ENCODE measurements at regions not wholly inside any gene's neighbourhood (a gene's known extent, or its start where the extent isn't known, plus 50 kb on each side); places are given as distances from the start of the nearest gene placed in this dataset.
A peak's percentile ranks its signal among the peaks of the same experiment; 100 is the strongest.

GRCh38 chr10:64368298-64368697, 847.1 kb downstream of the REEP3 start:
- H3K9me3 ChIP-seq (ENCODE audit: control insufficient read depth, insufficient read depth, low read length): peaks cover 2% of the 10 kb centered on the region; the same call in 1 of the 2 replicates
- no peak overlapping the region for H3K27ac ChIP-seq (ENCODE audit: low read depth, low read length)
- H3K4me1 ChIP-seq (ENCODE audit: control insufficient read depth, insufficient read depth, low read length): no peaks in the 10 kb centered on the region
- no peaks in the 10 kb centered on the region for H3K27me3 ChIP-seq (ENCODE audit: control insufficient read depth, insufficient read depth, low read length)
- no peaks in the 10 kb centered on the region for H3K36me3 ChIP-seq (ENCODE audit: control insufficient read depth, insufficient read depth, low read length)
- no peak overlapping the region for H3K4me3 ChIP-seq (ENCODE audit: low read depth, low read length)
- no peak overlapping the region for H3K9ac ChIP-seq (ENCODE audit: low read depth, low read length)

- no peaks in the 10 kb centered on the region for H3K9me3 ChIP-seq (ENCODE audit: control insufficient read depth, insufficient read depth, low read length)
- H3K27me3 ChIP-seq (ENCODE audit: control insufficient read depth, insufficient read depth, low read length): no peaks in the 10 kb centered on the region
- H3K4me3 ChIP-seq (ENCODE audit: low read depth, low read length): no peak overlapping the region
- peak overlapping the region; percentile 42 for H3K27ac ChIP-seq (ENCODE audit: low read depth, low read length)
- no peak overlapping the region for H3K9ac ChIP-seq (ENCODE audit: low read depth, low read length)
- H3K36me3 ChIP-seq (ENCODE audit: control insufficient read depth, insufficient read depth, low read length): no peaks in the 10 kb centered on the region
- H3K4me1 ChIP-seq (ENCODE audit: control insufficient read depth, insufficient read depth, low read length): no peaks in the 10 kb centered on the region
These were observed 848.9 kb downstream of the REEP3 start for GRCh38 chr10:64369885-64370773.

- no peak overlapping the region for H3K4me3 ChIP-seq (ENCODE audit: low read depth, low read length)
- peaks cover 5% of the 10 kb centered on the region; the same call in 1 of the 2 replicates for H3K4me1 ChIP-seq (ENCODE audit: control insufficient read depth, insufficient read depth, low read length)
- no peaks in the 10 kb centered on the region for H3K36me3 ChIP-seq (ENCODE audit: control insufficient read depth, insufficient read depth, low read length)
- no peaks in the 10 kb centered on the region; the same call in 1 of the 2 replicates for H3K9me3 ChIP-seq (ENCODE audit: control insufficient read depth, insufficient read depth, low read length)
- no peak overlapping the region for H3K27ac ChIP-seq (ENCODE audit: low read depth, low read length)
- no peaks in the 10 kb centered on the region for H3K27me3 ChIP-seq (ENCODE audit: control insufficient read depth, insufficient read depth, low read length)
- no peak overlapping the region for H3K9ac ChIP-seq (ENCODE audit: low read depth, low read length)
These were observed 853.1 kb downstream of the REEP3 start for GRCh38 chr10:64374346-64374745.

GRCh38 chr10:64376167-64376566, 855.0 kb downstream of the REEP3 start:
- H3K4me1 ChIP-seq (ENCODE audit: control insufficient read depth, insufficient read depth, low read length): peaks cover 5% of the 10 kb centered on the region; the same call in 1 of the 2 replicates
- no peaks in the 10 kb centered on the region; the same call in 1 of the 2 replicates for H3K9me3 ChIP-seq (ENCODE audit: control insufficient read depth, insufficient read depth, low read length)
- H3K36me3 ChIP-seq (ENCODE audit: control insufficient read depth, insufficient read depth, low read length): no peaks in the 10 kb centered on the region
- no peak overlapping the region for H3K9ac ChIP-seq (ENCODE audit: low read depth, low read length)
- no peaks in the 10 kb centered on the region for H3K27me3 ChIP-seq (ENCODE audit: control insufficient read depth, insufficient read depth, low read length)
- no peak overlapping the region for H3K4me3 ChIP-seq (ENCODE audit: low read depth, low read length)
- no peak overlapping the region for H3K27ac ChIP-seq (ENCODE audit: low read depth, low read length)

- H3K9me3 ChIP-seq (ENCODE audit: control insufficient read depth, insufficient read depth, low read length): peaks cover 16% of the 10 kb centered on the region
- H3K27ac ChIP-seq (ENCODE audit: low read depth, low read length): no peak overlapping the region
- peaks cover 5% of the 10 kb centered on the region; the same call in 1 of the 2 replicates for H3K4me1 ChIP-seq (ENCODE audit: control insufficient read depth, insufficient read depth, low read length)
- H3K36me3 ChIP-seq (ENCODE audit: control insufficient read depth, insufficient read depth, low read length): no peaks in the 10 kb centered on the region
- H3K27me3 ChIP-seq (ENCODE audit: control insufficient read depth, insufficient read depth, low read length): no peaks in the 10 kb centered on the region
- H3K9ac ChIP-seq (ENCODE audit: low read depth, low read length): no peak overlapping the region
- no peak overlapping the region for H3K4me3 ChIP-seq (ENCODE audit: low read depth, low read length)
These were observed 858.7 kb downstream of the REEP3 start for GRCh38 chr10:64379898-64380297.

- Histone ChIP-seq H3K27ac (ENCODE audit: low read depth, low read length) (peak overlapping the region; percentile 78), H3K4me1 (ENCODE audit: control insufficient read depth, insufficient read depth, low read length) (peaks cover 13% of the 10 kb centered on the region), H3K9me3 (ENCODE audit: control insufficient read depth, insufficient read depth, low read length) (peaks cover 23% of the 10 kb centered on the region), H3K9ac (ENCODE audit: low read depth, low read length) (no peak overlapping the region), H3K36me3 (ENCODE audit: control insufficient read depth, insufficient read depth, low read length) (no peaks in the 10 kb centered on the region), H3K4me3 (ENCODE audit: low read depth, low read length) (peak overlapping the region; percentile 29; the same call in 1 of the 2 replicates), H3K27me3 (ENCODE audit: control insufficient read depth, insufficient read depth, low read length) (no peaks in the 10 kb centered on the region)
These were observed 864.2 kb downstream of the REEP3 start for GRCh38 chr10:64385355-64385754.

GRCh38 chr10:64394744-64395143, 873.5 kb downstream of the REEP3 start:
- H3K27me3 ChIP-seq (ENCODE audit: control insufficient read depth, insufficient read depth, low read length): no peaks in the 10 kb centered on the region
- no peak overlapping the region for H3K9ac ChIP-seq (ENCODE audit: low read depth, low read length)
- no peaks in the 10 kb centered on the region for H3K9me3 ChIP-seq (ENCODE audit: control insufficient read depth, insufficient read depth, low read length)
- peaks cover 17% of the 10 kb centered on the region; the same call in 1 of the 2 replicates for H3K4me1 ChIP-seq (ENCODE audit: control insufficient read depth, insufficient read depth, low read length)
- no peak overlapping the region for H3K4me3 ChIP-seq (ENCODE audit: low read depth, low read length)
- H3K36me3 ChIP-seq (ENCODE audit: control insufficient read depth, insufficient read depth, low read length): no peaks in the 10 kb centered on the region
- H3K27ac ChIP-seq (ENCODE audit: low read depth, low read length): no peak overlapping the region

GRCh38 chr10:64396105-64396708, 875.0 kb downstream of the REEP3 start:
- Histone ChIP-seq H3K4me1 (ENCODE audit: control insufficient read depth, insufficient read depth, low read length) (peaks cover 17% of the 10 kb centered on the region; the same call in 1 of the 2 replicates), H3K4me3 (ENCODE audit: low read depth, low read length) (no peak overlapping the region; the same call in 1 of the 2 replicates), H3K9ac (ENCODE audit: low read depth, low read length) (no peak overlapping the region), H3K27me3 (ENCODE audit: control insufficient read depth, insufficient read depth, low read length) (no peaks in the 10 kb centered on the region), H3K36me3 (ENCODE audit: control insufficient read depth, insufficient read depth, low read length) (no peaks in the 10 kb centered on the region), H3K27ac (ENCODE audit: low read depth, low read length) (peak overlapping the region; percentile 80), H3K9me3 (ENCODE audit: control insufficient read depth, insufficient read depth, low read length) (no peaks in the 10 kb centered on the region)

GRCh38 chr10:64397125-64397524, 875.9 kb downstream of the REEP3 start:
- Histone ChIP-seq H3K27me3 (ENCODE audit: control insufficient read depth, insufficient read depth, low read length) (no peaks in the 10 kb centered on the region), H3K36me3 (ENCODE audit: control insufficient read depth, insufficient read depth, low read length) (no peaks in the 10 kb centered on the region), H3K27ac (ENCODE audit: low read depth, low read length) (peak overlapping the region; percentile 58), H3K9ac (ENCODE audit: low read depth, low read length) (no peak overlapping the region), H3K9me3 (ENCODE audit: control insufficient read depth, insufficient read depth, low read length) (no peaks in the 10 kb centered on the region), H3K4me3 (ENCODE audit: low read depth, low read length) (no peak overlapping the region), H3K4me1 (ENCODE audit: control insufficient read depth, insufficient read depth, low read length) (peaks cover 17% of the 10 kb centered on the region; the same call in 1 of the 2 replicates)

- no peaks in the 10 kb centered on the region for H3K36me3 ChIP-seq (ENCODE audit: control insufficient read depth, insufficient read depth, low read length)
- no peak overlapping the region for H3K27ac ChIP-seq (ENCODE audit: low read depth, low read length)
- no peak overlapping the region for H3K4me3 ChIP-seq (ENCODE audit: low read depth, low read length)
- no peak overlapping the region for H3K9ac ChIP-seq (ENCODE audit: low read depth, low read length)
- H3K4me1 ChIP-seq (ENCODE audit: control insufficient read depth, insufficient read depth, low read length): no peaks in the 10 kb centered on the region
- no peaks in the 10 kb centered on the region for H3K27me3 ChIP-seq (ENCODE audit: control insufficient read depth, insufficient read depth, low read length)
- no peaks in the 10 kb centered on the region for H3K9me3 ChIP-seq (ENCODE audit: control insufficient read depth, insufficient read depth, low read length)
These were observed 887.4 kb downstream of the REEP3 start for GRCh38 chr10:64408391-64409183.
